GM19324 (cell line): ENCODE measurements at regions not wholly inside any gene's neighbourhood (a gene's known extent, or its start where the extent isn't known, plus 50 kb on each side); places are given as distances from the start of the nearest gene placed in this dataset.

Experiments
- ATAC-seq: cut with Tn5 transposase; IDR thresholded peaks from one replicate; pipeline ENCODE4 v1.9.1; 2021; ENCODE audit warnings: mild to moderate bottlenecking, moderate library complexity; ENCODE audit not compliant: unreplicated experiment, low FRiP score

- ATAC-seq = no peak
These were observed 716.4 kb upstream of the CITED2 start for GRCh38 chr6:140090871-140091270.

- ATAC-seq = no peak
These were observed 708.9 kb upstream of the CITED2 start for GRCh38 chr6:140083375-140083774.

- no peak for ATAC-seq
These were observed 708.4 kb upstream of the CITED2 start for GRCh38 chr6:140082867-140083297.

DNA sequence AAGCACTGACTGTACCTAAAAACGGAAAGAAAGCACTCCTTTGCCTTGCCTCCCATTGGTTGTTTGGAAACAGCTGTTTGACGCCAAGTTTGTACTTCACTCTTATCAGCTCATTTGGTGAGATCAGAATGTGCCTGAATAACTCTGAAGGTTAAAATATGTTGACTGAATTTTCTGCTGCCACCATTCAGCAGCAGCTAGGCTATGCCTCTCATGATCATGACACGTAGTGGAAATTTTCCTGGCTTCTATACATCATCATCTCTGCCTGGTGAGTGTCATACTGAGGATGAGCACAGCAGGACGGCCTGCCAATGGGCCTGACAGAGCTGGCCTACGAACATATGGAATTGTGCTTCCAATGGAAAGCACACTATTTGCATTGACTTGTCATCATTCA lies 704.9 kb upstream of the CITED2 start:
- no peak for ATAC-seq

- no peak for ATAC-seq
These were observed 704.2 kb upstream of the CITED2 start for GRCh38 chr6:140078561-140079125.

DNA sequence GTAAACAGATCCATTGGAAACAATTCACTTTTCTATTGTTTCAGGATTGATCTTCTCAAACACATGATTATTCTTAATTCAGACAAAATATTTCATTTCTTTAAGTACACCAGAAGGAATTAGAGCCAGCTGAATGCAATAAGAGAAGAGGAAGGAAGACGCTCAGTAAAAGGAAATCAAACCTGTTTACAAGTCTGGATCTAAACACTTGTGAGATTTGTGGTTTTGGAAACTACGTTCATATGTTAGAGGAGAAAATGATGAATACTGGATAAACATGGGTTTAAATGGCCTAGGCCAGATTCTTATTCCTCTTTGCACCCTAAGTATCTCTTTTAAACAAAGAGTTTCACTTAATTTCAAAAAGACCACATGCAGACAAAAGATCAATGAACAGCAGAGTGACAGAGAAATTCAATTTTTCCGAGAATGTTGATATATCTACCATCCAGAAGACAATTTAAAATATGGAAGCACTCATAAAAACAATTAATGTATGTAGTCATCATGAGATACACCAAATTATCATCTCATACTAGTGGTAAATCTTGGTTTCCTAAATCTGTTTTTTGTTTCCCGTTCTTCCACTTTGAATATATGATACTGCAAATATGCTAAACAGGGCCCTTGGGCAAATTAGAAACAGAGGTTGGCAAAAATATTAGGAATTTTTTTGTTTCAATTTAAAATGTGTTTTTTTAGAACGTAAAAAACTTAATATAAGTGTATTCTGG lies 703.5 kb upstream of the CITED2 start:
- no peak for ATAC-seq

DNA sequence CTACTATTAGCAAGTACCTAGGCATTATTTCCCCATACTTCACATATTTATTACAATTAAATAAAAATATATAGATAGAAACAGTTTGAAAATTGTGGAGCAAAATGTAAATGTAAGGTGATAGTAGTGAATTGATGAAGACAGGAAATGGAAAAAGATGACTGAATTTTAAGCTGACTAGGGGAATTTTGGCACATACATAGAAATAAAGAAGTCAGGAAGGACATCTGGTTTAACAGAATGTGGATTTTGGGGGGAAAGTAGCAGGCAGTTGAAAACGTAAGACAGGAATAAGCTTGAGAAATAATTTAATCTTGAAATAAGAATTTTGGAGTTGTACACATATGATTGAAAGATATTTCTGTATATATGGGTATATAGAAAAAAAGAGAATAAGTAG lies 701.7 kb upstream of the CITED2 start:
- ATAC-seq = no peak

DNA sequence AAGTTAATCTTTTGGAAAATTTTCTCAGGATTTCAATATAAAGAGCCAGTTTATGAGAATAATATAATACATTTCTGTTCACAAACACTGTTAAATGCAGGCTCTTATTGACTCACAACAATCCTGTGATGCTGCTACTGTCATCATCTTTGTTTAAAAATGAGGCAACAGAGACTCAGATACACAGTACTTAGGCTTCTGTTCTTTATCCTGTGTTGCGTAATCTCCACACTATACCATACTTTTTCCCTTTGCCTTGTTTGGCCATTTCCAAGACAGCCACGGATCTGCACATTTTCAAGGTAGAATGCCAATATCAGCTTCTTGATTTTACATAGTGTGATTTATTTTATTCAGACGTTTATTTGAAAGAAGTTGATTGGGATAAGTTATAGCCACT lies 699.0 kb upstream of the CITED2 start:
- no peak for ATAC-seq

GRCh38 chr6:140071601-140072062 lies 697.2 kb upstream of the CITED2 start:
- no peak for ATAC-seq

DNA sequence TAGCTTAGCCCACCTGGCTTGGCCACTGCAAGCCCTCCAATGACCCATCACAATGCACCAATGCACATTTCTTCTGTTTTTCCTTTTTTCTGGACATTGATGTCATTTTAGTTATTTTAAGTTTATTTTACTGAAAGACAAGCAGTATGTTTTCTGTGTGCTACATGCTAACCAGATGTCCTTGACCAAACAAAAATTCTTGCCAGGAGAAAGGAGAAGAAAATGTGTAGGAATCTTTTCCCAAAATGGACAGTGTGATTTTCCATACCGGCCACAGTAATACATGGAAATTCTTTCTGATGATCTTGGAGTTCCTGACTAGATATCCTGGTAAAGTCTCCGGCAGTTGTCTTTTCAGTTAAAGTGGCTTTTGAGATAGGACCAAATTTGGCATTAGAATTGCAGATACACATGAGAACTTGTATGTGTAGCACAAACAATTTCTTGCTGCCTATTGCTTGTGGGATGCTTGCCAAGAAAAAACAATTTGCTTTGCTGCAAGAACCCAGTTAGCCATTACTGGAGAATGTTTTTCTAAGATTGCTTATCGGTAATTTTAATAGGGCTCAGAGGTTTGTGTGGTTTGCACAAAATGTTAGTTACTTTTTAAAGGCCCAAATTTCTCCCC lies 696.5 kb upstream of the CITED2 start:
- ATAC-seq = no peak

DNA sequence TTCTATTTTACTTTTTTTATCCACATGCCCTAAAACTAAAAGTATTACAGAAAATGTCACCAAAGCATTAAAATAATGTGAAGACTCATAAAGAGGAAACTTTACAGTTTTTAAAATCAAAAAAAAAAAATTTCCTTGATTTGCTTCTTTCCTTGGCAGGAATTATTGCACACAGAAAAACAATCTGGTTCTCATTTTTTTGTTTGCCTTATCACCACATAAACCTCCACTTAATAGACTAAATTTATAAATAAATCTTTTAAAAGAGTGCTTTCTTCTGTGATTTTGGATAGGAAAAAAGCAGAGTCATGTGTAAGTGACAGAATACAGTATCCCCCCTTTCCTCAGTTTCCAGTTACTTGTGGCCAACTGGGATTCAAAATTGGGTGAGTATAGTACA lies 695.1 kb upstream of the CITED2 start:
- ATAC-seq = no peak

DNA sequence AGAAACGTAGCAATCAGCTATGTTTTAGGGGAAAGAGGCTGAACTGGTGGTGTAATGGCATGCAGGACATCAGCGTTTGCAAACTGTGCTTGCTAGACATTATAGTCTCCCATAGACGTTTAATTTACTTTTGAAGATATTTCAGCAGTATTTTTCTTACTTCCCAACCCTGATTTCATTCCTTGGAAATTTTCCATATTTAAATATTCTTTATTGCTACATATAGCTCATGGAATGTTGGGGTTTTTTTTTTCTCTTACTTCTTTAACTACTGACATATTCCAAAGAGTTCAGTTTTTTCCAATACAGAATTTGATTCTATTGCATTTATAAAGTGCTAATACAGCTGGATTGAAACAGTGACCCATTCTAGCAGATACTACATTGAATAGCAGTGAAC lies 694.4 kb upstream of the CITED2 start:
- no peak for ATAC-seq

- ATAC-seq = no peak
These were observed 689.9 kb upstream of the CITED2 start for GRCh38 chr6:140064366-140064765.

DNA sequence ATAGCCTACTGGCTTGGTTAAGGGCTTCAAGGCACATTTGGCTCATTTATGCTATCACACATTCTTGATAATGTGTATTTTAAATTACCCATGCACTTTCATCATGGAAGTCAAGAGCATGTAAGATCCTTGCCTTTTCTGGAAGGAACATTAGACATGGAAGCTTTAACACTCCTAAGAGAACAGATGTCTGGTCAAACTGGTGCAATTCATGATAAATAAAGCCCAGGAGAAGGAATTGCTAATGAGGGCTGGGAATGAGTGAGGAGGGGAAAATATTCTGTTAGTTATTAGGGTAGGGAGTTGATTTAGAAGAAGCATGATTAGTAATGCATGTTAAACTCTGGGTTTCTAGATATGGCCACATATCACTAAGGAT lies 688.6 kb upstream of the CITED2 start:
- no peak for ATAC-seq

- no peak for ATAC-seq
These were observed 687.9 kb upstream of the CITED2 start for GRCh38 chr6:140062043-140063020.

- ATAC-seq = no peak
These were observed 686.9 kb upstream of the CITED2 start for GRCh38 chr6:140061110-140062042.

DNA sequence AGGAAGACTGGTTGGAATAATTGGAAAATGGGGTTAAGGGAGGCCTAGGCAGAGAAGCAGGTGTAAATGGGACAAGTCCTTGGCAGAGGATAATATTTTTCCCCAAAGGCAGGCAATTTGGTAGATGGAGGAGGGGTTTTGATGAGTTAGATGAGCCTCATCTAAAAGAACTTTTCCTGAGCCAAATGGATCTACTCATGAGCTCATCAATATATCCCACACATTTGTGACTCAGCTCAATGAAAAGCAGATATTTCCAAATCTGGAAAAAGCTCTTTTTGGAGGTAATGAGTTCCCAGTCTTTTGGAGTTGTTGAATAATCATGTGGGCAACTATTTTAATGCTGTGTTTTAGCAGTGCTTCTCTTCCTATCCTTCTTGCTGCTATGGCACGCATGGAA lies 685.5 kb upstream of the CITED2 start:
- ATAC-seq = no peak

- ATAC-seq = no peak
These were observed 684.4 kb upstream of the CITED2 start for GRCh38 chr6:140058863-140059262.
